Vagina (tissue), 2 donors: ENCODE measurements at regions not wholly inside any gene's neighbourhood (a gene's known extent, or its start where the extent isn't known, plus 50 kb on each side); places are given as distances from the start of the nearest gene placed in this dataset.

Experiments
- CTCF ChIP-seq, 3 experiments: fragments of 450-650 bp in 2 of 3; fragments of 200-600 bp in 1 of 3; sonication (generic) in 1 of 3; IDR thresholded peaks; one replicate each; pipeline ENCODE4 v1.5.1; 2017 to 2019; ENCODE audit warnings: antibody characterized with exemption in 3 of 3, mild to moderate bottlenecking in 2 of 3, moderate library complexity in 2 of 3
- POLR2A ChIP-seq, 2 donors: fragments of 450-650 bp; IDR thresholded peaks; one replicate each; pipeline ENCODE4 v1.6.1; 2017; ENCODE audit warnings: antibody characterized with exemption in 2 of 2, mild to moderate bottlenecking in 2 of 2, moderate library complexity in 2 of 2

DNA sequence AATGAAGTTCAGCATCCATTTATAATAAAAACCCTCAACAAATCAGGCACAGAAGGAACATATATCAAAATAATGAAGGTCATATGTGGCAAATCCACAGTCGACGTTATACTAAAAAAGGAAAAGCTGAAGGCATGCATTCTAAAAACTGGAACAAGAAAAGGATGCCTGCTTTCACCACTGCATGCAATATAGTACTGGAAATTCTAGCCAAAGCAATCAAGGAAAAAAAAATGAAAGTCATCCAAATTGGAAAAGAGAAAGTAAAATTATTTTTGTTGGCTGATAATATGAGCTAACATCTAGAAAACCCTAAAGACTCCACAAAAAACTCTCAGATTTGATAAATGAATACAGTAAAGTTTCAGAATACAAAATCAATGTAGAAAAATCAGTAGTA, 1123.2 kb downstream of the TBL1XR1 start:
- TF ChIP-seq CTCF (IDR thresholded peaks at IDR 0.05), result no peak
- TF ChIP-seq POLR2A (IDR thresholded peaks at IDR 0.05), result no peak
